ENCODE measurements at regions not wholly inside any gene's neighbourhood (a gene's known extent, or its start where the extent isn't known, plus 50 kb on each side); places are given as distances from the start of the nearest gene placed in this dataset.

DNA sequence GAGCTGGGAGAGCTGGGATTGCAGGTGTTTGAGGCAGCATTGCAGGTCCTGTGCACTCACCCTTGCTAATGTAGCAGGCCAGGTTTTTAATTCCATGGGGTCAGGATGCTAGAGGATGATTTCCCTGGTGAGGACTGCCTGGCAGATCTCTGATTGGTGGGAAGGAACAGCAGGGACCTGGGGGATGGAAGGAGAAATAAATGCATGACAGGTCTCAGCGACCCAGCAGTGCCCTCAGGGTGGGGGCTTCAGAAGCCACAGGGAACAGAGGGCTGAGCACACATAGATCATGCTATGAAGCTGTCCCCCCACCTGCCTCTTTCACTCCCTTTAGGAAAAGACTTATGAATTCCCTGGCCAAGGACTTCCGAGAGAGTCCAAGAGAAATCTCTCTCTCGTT lies 255.5 kb upstream of the N4BP1 start:
- Mint-ChIP-seq H3K27me3 (peaks cover 0 to 8% (median 1%) of the 10 kb centered on the region in 5 donors), H3K4me1 (peaks cover 0 to 2% (median 0%) of the 10 kb centered on the region in 4 donors), H3K36me3 (no peaks in the 10 kb centered on the region), H3K4me3 (no peak overlapping the region), H3K27ac (no peak overlapping the region), H3K9me3 (peaks cover 0 to 58% (median 19%) of the 10 kb centered on the region in 9 donors)
- POLR2A ChIA-PET, result no interaction called here
- DNase-seq, result no peak
- ATAC-seq, result no peak

DNA sequence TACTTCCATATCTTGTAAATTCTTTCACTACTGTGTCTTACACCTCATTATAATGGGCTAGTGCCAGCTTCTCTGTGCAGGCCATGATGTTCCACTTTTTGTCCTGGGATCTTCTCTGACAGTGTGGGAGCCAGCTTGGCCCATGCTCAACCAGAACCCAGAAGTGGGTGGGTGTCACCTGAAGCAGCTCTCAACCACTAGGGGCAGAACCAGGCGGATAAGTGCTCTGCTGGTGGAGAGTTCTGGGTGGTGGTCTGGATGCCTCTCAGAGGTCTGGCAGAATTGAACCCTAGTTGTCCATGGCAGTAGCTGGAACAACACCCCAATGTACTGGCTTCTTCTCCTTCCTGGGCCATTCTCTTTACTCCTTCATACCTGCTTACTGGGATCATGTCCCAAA lies 254.1 kb upstream of the N4BP1 start:
- Mint-ChIP-seq H3K9me3 (peaks cover 0 to 51% (median 20%) of the 10 kb centered on the region in 9 donors), H3K36me3 (no peaks in the 10 kb centered on the region), H3K27me3 (peaks cover 0 to 3% (median 1%) of the 10 kb centered on the region in 5 donors), H3K4me1 (peaks cover 0 to 2% (median 0%) of the 10 kb centered on the region in 4 donors), H3K4me3 (no peak overlapping the region), H3K27ac (no peak overlapping the region)
- POLR2A ChIA-PET, result no interaction called here
- DNase-seq (no peak), ATAC-seq (no peak)

DNA sequence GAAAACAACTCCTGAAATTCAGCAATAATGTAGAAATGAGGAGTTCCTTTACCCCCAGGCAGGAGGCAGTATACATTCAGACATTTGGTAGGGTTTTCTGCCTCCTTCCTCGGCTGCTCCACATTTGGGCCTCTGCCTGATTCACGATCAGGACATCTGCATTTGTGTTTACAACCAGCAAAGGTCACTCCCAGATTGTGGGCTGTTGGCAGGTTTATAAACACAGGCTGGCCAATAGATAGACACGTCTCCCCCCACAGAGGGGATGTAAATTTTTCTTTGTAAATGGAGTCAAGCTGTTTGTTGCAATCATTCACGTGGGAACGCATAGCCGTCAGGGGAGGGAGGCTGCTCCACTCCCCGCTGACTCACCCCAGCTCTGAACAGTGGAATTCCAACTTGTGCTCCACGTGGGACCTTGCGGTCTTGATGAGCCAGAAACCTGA lies 252.1 kb upstream of the N4BP1 start:
- Mint-ChIP-seq H3K9me3 (peaks cover 0 to 33% (median 20%) of the 10 kb centered on the region in 9 donors), H3K4me3 (no peak overlapping the region), H3K4me1 (no peaks in the 10 kb centered on the region), H3K27ac (no peak overlapping the region), H3K36me3 (no peaks in the 10 kb centered on the region), H3K27me3 (peaks cover 0 to 3% (median 1%) of the 10 kb centered on the region in 5 donors)
- ATAC-seq (no peak), DNase-seq (no peak)
- POLR2A ChIA-PET, result no interaction called here

DNA sequence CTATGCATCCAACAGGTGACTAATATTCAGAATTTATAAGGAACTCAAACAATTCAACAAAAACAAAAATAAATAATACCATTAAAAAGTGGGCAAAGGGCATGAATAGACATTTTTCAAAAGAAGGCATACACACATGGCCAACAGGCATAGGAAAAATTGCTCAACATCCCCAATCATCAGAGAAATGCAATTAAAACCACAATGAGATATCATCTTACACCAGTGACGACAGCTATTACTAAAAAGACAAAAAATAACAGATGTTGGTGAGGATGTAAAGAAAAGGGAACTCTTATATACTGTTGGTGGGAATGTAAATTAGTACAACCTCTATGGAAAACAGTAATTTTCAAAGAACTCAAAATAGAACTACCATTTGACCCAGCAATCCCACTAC lies 250.4 kb upstream of the N4BP1 start:
- POLR2A ChIA-PET, result no interaction called here
- peaks cover 0 to 33% (median 19%) of the 10 kb centered on the region in 9 donors for H3K9me3 Mint-ChIP-seq

DNA sequence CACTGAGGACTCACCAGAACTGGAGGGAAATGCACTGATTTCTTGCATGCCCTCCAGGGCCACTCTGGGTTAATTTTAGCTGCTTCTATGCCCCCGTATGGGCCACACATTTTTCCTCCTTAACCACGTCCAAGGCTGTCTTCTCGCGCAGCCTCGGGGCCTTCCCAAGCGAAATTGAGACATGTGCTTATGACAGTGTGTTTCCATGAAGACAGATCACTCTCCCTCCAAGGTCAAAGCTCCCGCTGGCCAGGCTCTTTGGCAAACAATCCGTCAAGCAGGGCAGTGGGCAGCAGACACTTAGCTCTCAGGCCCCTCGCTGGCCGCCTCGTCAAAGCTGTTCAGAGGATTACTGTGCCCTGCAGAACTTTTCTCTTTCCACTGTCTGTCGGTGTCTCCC lies 243.0 kb upstream of the N4BP1 start:
- H3K4me1 Mint-ChIP-seq, result no peaks in the 10 kb centered on the region
- peaks cover 0 to 2% (median 0%) of the 10 kb centered on the region in 3 donors for H3K36me3 Mint-ChIP-seq
- H3K27me3 Mint-ChIP-seq, result peaks cover 0 to 12% (median 0%) of the 10 kb centered on the region in 5 donors
- ATAC-seq (no peak), DNase-seq (no peak)
- no peak overlapping the region for H3K27ac Mint-ChIP-seq
- H3K9me3 Mint-ChIP-seq, result peaks cover 0 to 7% (median 0%) of the 10 kb centered on the region in 9 donors
- no peak overlapping the region for H3K4me3 Mint-ChIP-seq
- POLR2A ChIA-PET, result no interaction called here

More for the DNA sequence above, 250.4 kb upstream of the N4BP1 start:
- H3K36me3 Mint-ChIP-seq, result no peaks in the 10 kb centered on the region
- H3K4me3 Mint-ChIP-seq, result no peak overlapping the region
- peaks cover 0 to 5% (median 2%) of the 10 kb centered on the region in 5 donors for H3K27me3 Mint-ChIP-seq
- DNase-seq (no peak), ATAC-seq (no peak)
- no peaks in the 10 kb centered on the region for H3K4me1 Mint-ChIP-seq
- peak overlapping the region in 1 of 10 donors; percentile 13 for H3K27ac Mint-ChIP-seq

DNA sequence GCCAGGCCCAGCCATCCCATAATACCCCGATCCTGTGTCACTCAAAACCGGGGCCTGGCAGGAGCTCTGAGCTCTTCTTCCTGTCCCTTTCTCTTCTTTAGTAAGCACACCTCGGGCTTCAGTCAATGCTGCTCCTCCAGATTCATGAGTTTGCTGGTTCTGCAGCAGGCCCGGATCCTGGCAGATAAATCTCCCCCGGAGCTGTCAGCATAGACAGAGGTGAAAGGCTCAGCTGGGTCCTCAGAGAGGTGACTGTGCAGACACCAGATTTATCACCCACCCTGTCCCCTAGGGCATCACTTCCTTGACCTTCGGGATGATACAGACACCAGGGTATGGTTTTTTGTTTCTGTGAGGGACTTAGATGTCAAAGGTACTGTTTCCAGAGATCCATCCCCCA lies 242.5 kb upstream of the N4BP1 start:
- Mint-ChIP-seq H3K27me3 (peaks cover 0 to 12% (median 0%) of the 10 kb centered on the region in 5 donors), H3K4me3 (no peak overlapping the region), H3K36me3 (peaks cover 0 to 2% (median 0%) of the 10 kb centered on the region in 3 donors), H3K9me3 (peaks cover 0 to 9% (median 0%) of the 10 kb centered on the region in 9 donors), H3K27ac (no peak overlapping the region), H3K4me1 (no peaks in the 10 kb centered on the region)
- POLR2A ChIA-PET, result no interaction called here
- DNase-seq (no peak), ATAC-seq (no peak)

DNA sequence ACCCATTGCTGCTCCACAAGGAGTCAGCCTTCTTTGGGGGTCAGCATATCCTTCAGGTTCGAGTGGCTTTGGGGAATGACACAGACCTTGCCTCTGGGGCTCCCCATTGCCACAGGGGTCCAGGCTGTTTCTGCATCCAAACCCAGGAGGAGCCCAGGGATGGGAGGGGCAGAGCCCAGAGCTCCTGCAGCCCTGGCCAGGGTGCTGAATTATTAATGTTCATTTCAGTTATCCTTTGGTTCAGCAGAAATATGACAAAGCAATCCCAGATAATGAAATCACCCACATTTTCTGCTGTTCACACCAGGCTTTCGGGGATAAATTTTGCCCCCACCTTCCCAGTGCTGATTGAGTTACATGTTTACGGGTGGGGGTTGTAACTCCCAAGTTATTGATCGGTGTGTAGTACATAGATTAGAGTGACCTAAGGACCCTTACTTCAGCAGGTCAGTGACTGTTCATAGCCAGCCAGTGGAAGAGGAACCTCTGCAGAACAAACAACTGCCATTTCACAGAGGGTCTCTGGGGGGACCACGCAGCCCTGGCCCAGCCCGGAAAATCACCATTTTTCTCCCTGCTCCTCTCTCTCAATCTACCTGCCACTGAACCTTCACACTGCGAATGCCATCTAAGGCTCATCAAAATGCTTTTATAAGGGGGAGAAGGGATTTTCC lies 240.3 kb upstream of the N4BP1 start:
- Mint-ChIP-seq H3K9me3 (peaks cover 0 to 9% (median 0%) of the 10 kb centered on the region in 9 donors), H3K4me1 (no peaks in the 10 kb centered on the region), H3K27me3 (peaks cover 0 to 9% (median 0%) of the 10 kb centered on the region in 5 donors), H3K36me3 (peaks cover 0 to 2% (median 0%) of the 10 kb centered on the region in 3 donors), H3K27ac (no peak overlapping the region), H3K4me3 (no peak overlapping the region)
- POLR2A ChIA-PET, result no interaction called here
- DNase-seq (no peak), ATAC-seq (no peak)

DNA sequence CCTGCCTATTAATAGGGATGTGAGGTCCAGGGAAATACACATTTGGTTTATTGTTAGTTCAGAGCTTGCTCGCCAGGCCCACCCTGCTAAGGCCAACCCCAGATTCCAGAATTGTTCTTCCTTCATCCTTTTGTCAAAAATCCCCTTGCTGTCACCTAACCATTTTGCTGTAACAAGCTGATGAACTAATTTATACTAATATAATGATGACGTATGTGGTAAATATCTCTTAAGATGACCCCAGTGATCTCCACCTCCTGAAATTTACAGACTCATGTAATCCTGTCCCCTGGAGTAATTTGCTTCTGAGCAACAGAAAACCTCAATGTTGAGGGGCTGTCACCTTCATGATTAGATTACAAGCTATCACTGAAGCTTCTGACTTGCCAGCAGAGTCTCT lies 236.3 kb upstream of the N4BP1 start:
- DNase-seq (no peak), ATAC-seq (no peak)
- Mint-ChIP-seq H3K9me3 (peaks cover 0 to 14% (median 2%) of the 10 kb centered on the region in 9 donors), H3K4me1 (no peaks in the 10 kb centered on the region), H3K27ac (no peak overlapping the region), H3K27me3 (peaks cover 0 to 12% (median 0%) of the 10 kb centered on the region in 5 donors), H3K36me3 (no peaks in the 10 kb centered on the region), H3K4me3 (no peak overlapping the region)
- POLR2A ChIA-PET, result no interaction called here

DNA sequence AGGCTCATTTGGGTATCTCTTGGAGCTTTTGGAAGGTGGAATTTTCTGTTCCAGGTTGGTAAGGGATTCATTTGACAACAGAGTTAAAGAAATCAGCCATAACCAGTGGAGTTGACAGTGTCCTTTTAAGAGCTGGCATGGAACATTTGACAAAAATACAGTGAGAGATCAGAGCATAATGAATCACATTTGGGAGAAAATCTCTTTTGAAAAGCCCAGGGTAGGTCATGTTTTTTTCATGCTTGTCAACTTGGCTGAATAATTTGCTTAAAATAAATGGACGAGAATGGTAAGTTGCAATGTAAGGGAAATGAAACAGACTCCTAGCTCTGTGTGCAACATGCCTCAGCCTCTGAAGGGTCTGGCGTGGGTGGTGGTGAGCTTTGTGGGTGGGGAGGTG lies 235.3 kb upstream of the N4BP1 start:
- no peaks in the 10 kb centered on the region for H3K36me3 Mint-ChIP-seq
- no peak for DNase-seq
- H3K27me3 Mint-ChIP-seq, result peaks cover 0 to 12% (median 0%) of the 10 kb centered on the region in 5 donors
- no peaks in the 10 kb centered on the region for H3K4me1 Mint-ChIP-seq
- POLR2A ChIA-PET, result no interaction called here
- peaks cover 0 to 14% (median 2%) of the 10 kb centered on the region in 9 donors for H3K9me3 Mint-ChIP-seq
- no peak overlapping the region for H3K4me3 Mint-ChIP-seq
- no peak overlapping the region for H3K27ac Mint-ChIP-seq
- no peak for ATAC-seq

DNA sequence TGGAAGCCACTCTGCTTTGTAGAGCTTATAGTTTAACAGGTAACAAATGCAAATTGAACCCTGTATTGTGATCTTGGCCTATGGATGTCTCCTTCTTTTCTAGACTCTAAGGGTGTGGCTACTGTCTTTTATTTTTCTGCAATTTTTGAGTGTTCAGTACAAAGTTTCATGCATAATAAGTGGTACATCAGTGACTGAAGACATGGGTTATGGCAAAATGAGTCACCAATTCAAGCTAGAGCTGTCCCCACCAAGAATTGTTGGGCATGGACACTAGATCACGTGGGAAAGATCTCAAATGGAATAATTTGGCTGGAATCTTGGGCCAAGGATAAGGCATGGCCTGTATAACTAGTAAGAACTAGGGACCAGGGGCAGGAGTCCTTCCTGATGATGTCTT lies 228.4 kb upstream of the N4BP1 start:
- DNase-seq, result no peak
- POLR2A ChIA-PET, result no interaction called here
- no peaks in the 10 kb centered on the region for H3K36me3 Mint-ChIP-seq
- ATAC-seq, result no peak
- peaks cover 0 to 11% (median 0%) of the 10 kb centered on the region in 5 donors for H3K27me3 Mint-ChIP-seq
- no peak overlapping the region for H3K27ac Mint-ChIP-seq
- H3K9me3 Mint-ChIP-seq, result peaks cover 0 to 17% (median 0%) of the 10 kb centered on the region in 9 donors
- no peaks in the 10 kb centered on the region for H3K4me1 Mint-ChIP-seq
- no peak overlapping the region for H3K4me3 Mint-ChIP-seq

DNA sequence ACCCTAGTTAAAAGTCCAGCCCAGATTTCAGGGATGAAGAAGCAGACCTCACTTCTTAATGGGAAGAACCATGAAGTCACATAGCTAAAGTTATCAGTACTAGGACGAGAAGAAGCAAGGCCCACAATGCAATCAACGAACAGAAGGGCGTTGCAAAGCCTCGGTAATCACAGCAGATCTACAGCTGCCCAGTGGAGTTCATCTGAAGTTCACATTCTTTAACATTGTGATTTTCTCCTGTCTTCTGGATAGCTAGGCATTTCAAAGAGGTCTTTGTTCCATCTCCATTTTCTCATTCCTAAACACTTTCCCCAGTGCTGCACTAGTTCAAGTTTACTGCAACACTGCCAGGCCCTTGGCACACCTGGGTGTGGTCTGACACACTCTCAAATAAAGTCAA lies 226.7 kb upstream of the N4BP1 start:
- no peak overlapping the region for H3K27ac Mint-ChIP-seq
- POLR2A ChIA-PET, result no interaction called here
- H3K4me1 Mint-ChIP-seq, result no peaks in the 10 kb centered on the region
- peaks cover 0 to 11% (median 0%) of the 10 kb centered on the region in 9 donors for H3K9me3 Mint-ChIP-seq
- DNase-seq, result no peak
- no peak overlapping the region for H3K4me3 Mint-ChIP-seq
- no peaks in the 10 kb centered on the region for H3K36me3 Mint-ChIP-seq
- no peak for ATAC-seq
- peaks cover 0 to 4% (median 0%) of the 10 kb centered on the region in 5 donors for H3K27me3 Mint-ChIP-seq

DNA sequence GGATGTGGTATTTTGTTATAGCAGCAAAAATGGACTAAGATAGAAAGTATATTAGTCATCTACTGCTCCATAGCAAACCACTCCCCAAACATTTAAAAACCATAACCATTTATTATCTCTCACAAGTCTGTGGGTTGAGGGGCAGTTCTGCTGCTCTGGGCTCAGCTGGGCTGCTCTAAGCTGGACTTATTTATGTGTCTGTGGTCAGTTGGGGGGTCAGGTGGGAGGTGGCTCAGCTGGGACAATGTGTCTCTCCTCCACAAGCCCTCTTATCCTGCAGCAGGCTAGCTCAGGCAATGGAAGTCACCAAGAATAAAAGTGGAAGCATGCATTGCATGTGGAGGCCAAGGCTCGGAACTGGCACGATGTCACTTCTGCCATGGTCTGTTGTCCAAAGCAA lies 226.1 kb upstream of the N4BP1 start:
- Mint-ChIP-seq H3K27ac (no peak overlapping the region), H3K36me3 (no peaks in the 10 kb centered on the region), H3K4me3 (no peak overlapping the region), H3K9me3 (peaks cover 0 to 11% (median 0%) of the 10 kb centered on the region in 9 donors), H3K4me1 (no peaks in the 10 kb centered on the region), H3K27me3 (peaks cover 0 to 7% (median 0%) of the 10 kb centered on the region in 5 donors)
- ATAC-seq (no peak), DNase-seq (no peak)
- POLR2A ChIA-PET, result no interaction called here

DNA sequence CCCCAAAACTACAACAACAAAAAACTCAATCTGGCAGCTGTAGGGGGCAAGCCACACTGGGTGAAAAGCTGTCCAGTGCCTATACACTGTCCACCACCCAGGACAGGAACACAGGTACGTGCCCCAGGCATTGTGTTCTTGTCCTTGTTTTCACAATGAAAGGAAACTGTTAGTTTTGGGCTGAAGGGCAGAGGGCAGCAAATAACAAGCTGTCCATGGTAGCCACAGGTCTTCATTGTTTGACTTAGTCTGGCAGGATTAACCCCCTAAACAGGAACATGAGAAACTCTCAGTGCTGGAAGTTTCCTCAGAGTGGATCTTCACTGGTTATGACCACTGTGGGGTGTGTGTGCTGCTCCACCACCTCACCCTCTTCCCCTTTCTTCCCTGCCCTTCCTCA lies 224.6 kb upstream of the N4BP1 start:
- H3K36me3 Mint-ChIP-seq, result no peaks in the 10 kb centered on the region
- POLR2A ChIA-PET, result no interaction called here
- peaks cover 0 to 7% (median 0%) of the 10 kb centered on the region in 5 donors for H3K27me3 Mint-ChIP-seq
- no peak for DNase-seq
- H3K4me1 Mint-ChIP-seq, result no peaks in the 10 kb centered on the region
- no peak overlapping the region for H3K4me3 Mint-ChIP-seq
- no peak overlapping the region for H3K27ac Mint-ChIP-seq
- ATAC-seq, result no peak
- H3K9me3 Mint-ChIP-seq, result peaks cover 0 to 11% (median 0%) of the 10 kb centered on the region in 9 donors

DNA sequence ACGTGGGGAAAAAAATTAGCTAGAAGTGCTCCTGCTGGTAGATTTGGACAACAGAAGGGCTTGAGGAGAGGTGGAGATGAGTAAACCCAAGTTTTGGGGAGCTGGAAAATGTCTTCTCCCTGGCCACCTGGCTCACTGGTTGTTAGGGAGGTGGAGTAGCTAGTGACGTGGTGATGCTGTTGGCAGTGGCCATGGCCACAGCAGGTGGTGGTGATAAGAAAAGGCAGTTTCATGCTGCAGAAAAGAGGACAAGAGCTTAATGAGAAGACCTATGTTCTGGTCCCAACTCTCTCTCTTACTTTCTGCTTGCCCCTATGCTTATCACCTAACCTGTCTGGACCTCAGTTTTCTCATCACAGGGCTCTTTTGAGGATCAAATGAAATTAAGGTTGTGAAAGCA lies 223.5 kb upstream of the N4BP1 start:
- no peak overlapping the region for H3K4me3 Mint-ChIP-seq
- no peak for ATAC-seq
- no peaks in the 10 kb centered on the region for H3K36me3 Mint-ChIP-seq
- no peak for DNase-seq
- peaks cover 0 to 6% (median 2%) of the 10 kb centered on the region in 9 donors for H3K9me3 Mint-ChIP-seq
- POLR2A ChIA-PET, result no interaction called here
- H3K27ac Mint-ChIP-seq, result no peak overlapping the region
- no peaks in the 10 kb centered on the region for H3K4me1 Mint-ChIP-seq
- peaks cover 0 to 7% (median 0%) of the 10 kb centered on the region in 5 donors for H3K27me3 Mint-ChIP-seq

All from naive thymus-derived CD8-positive, alpha-beta T cell (primary cell).